ENCODE measurements at regions not wholly inside any gene's neighbourhood (a gene's known extent, or its start where the extent isn't known, plus 50 kb on each side); places are given as distances from the start of the nearest gene placed in this dataset.

DNA sequence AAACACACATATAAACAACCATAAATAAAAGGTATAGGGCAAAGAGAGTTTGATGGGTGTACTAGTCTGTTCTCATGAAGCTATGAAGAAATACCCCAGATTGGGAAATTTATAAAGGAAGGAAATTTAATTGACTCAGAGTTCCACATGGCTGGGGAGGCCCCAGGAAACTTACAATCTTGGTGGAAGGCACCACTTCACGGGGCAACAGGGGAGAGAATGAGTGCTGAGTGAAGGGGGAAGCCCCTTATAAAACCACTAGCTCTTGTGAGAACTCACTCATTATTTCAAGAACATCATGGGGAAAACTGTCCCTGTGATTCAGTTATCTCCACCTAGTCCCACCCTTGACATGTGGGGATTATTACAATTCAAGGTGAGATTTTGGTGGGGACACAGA lies 385.9 kb upstream of the ANO5 start:
- POLR2A ChIA-PET (ENCODE audit: low non-redundant PET), result no interaction called here
- TF ChIP-seq, protein P1, sequence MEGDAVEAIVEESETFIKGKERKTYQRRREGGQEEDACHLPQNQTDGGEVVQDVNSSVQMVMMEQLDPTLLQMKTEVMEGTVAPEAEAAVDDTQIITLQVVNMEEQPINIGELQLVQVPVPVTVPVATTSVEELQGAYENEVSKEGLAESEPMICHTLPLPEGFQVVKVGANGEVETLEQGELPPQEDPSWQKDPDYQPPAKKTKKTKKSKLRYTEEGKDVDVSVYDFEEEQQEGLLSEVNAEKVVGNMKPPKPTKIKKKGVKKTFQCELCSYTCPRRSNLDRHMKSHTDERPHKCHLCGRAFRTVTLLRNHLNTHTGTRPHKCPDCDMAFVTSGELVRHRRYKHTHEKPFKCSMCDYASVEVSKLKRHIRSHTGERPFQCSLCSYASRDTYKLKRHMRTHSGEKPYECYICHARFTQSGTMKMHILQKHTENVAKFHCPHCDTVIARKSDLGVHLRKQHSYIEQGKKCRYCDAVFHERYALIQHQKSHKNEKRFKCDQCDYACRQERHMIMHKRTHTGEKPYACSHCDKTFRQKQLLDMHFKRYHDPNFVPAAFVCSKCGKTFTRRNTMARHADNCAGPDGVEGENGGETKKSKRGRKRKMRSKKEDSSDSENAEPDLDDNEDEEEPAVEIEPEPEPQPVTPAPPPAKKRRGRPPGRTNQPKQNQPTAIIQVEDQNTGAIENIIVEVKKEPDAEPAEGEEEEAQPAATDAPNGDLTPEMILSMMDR (conservative IDR thresholded peaks at IDR 0.05; ENCODE audit: low read depth), result no peak

GRCh38 chr11:21807350-21807749 lies 385.5 kb upstream of the ANO5 start:
- TF ChIP-seq, protein P1 (conservative IDR thresholded peaks at IDR 0.05; ENCODE audit: low read depth), result no peak
- ChIA-PET CTCF (no interaction called here), POLR2A (ENCODE audit: low non-redundant PET) (no interaction called here)
- no peak overlapping the region for H3K27ac ChIP-seq
- no peak for DNase-seq (ENCODE audit: low spot score)

More for the DNA sequence above, 385.9 kb upstream of the ANO5 start:
- H3K27ac ChIP-seq, result no peak overlapping the region
- no peak for DNase-seq (ENCODE audit: low spot score)
- CTCF ChIA-PET, result no interaction called here

- TF ChIP-seq, protein P1 (conservative IDR thresholded peaks at IDR 0.05; ENCODE audit: low read depth), result no peak
- POLR2A ChIA-PET (ENCODE audit: low non-redundant PET), result no interaction called here
- DNase-seq (ENCODE audit: low spot score), result no peak
- no peak overlapping the region for H3K27ac ChIP-seq
- CTCF ChIA-PET, result no interaction called here
Observed at GRCh38 chr11:21810650-21811049, 382.2 kb upstream of the ANO5 start.

DNA sequence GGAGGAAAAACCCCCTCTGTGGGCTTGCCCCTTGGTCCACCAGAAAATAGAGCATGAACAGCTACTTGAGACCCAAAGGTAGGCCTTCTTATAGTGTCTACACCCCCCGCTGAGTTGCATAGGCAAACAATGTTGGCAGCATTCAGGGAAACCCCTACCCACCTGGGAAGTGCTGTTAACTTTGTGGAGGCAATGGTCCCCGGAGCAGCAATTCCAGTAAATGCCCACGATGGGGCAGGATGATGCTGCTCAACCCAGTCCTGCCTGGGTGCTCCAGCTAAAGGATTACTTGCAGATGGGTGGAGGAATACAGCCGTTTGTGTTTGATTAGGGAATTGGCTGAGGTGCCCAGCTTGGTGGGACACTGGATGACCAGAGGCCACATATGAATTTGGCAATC lies 381.3 kb upstream of the ANO5 start:
- POLR2A ChIA-PET (ENCODE audit: low non-redundant PET), result no interaction called here
- CTCF ChIA-PET, result interaction anchor here (0.5 kb wide), 1 partner anchor 1963 kb away, joined by 3 read pairs; no protein-coding TSS in a partner anchor
- TF ChIP-seq, protein P1 (conservative IDR thresholded peaks at IDR 0.05; ENCODE audit: low read depth), result no peak
- no peak for DNase-seq (ENCODE audit: low spot score)
- no peak overlapping the region for H3K27ac ChIP-seq

- ChIA-PET POLR2A (ENCODE audit: low non-redundant PET) (no interaction called here), CTCF (no interaction called here)
- H3K27ac ChIP-seq, result no peak overlapping the region
- TF ChIP-seq, protein P1 (conservative IDR thresholded peaks at IDR 0.05; ENCODE audit: low read depth), result no peak
- no peak for DNase-seq (ENCODE audit: low spot score)
Observed at GRCh38 chr11:21814169-21814568, 378.7 kb upstream of the ANO5 start.

DNA sequence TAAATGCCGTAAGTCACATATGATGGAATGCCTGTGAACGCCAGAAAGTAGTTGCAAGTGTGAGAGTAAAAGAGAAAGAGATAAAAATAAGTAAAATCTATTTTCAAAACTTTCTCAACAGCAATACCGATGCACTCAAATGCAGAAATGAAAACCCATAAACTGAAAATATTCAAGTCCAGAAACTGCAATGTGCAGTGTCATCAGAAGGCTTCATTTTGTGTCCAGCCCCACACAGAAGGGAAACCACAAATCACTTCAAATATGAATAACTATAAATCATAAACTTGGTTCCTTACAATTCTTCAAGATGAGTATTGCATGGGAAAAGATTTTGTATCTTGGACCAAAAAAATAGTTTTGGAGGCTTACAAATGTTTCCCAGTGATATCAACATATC lies 375.2 kb upstream of the ANO5 start:
- ChIA-PET POLR2A (ENCODE audit: low non-redundant PET) (no interaction called here), CTCF (no interaction called here)
- no peak overlapping the region for H3K27ac ChIP-seq
- DNase-seq (ENCODE audit: low spot score), result no peak
- TF ChIP-seq, protein P1 (conservative IDR thresholded peaks at IDR 0.05; ENCODE audit: low read depth), result no peak

- no peak overlapping the region for H3K27ac ChIP-seq
- CTCF ChIA-PET, result no interaction called here
Observed at GRCh38 chr11:21820176-21820575, 372.7 kb upstream of the ANO5 start.

More at GRCh38 chr11:21820176-21820575, 372.7 kb upstream of the ANO5 start:
- POLR2A ChIA-PET (ENCODE audit: low non-redundant PET), result no interaction called here
- no peak for DNase-seq (ENCODE audit: low spot score)
- TF ChIP-seq, protein P1 (conservative IDR thresholded peaks at IDR 0.05; ENCODE audit: low read depth), result no peak

All from RWPE1 (cell line).